ENCODE measurements at regions not wholly inside any gene's neighbourhood (a gene's known extent, or its start where the extent isn't known, plus 50 kb on each side); places are given as distances from the start of the nearest gene placed in this dataset.

- no peak overlapping the region for H3K4me3 ChIP-seq (replicated peaks in 1 of 2; ENCODE audit: low read depth in 2 of 2, low read length in 2 of 2)
- TF ChIP-seq CTCF (IDR thresholded peaks at IDR 0.05; ENCODE audit: low read depth, low read length): no peak
- no peak for DNase-seq (ENCODE audit: low read depth in 2 of 2)
Observed at GRCh38 chr7:125485223-125485622, 555.6 kb upstream of the POT1 start.

- no peak overlapping the region for H3K4me3 ChIP-seq (replicated peaks in 1 of 2; ENCODE audit: low read depth in 2 of 2, low read length in 2 of 2)
- TF ChIP-seq CTCF (IDR thresholded peaks at IDR 0.05; ENCODE audit: low read depth, low read length): no peak
- DNase-seq (ENCODE audit: low read depth in 2 of 2): no peak
Observed at GRCh38 chr7:125484755-125485154, 555.1 kb upstream of the POT1 start.

- DNase-seq (ENCODE audit: low read depth in 2 of 2): no peak
Observed at GRCh38 chr7:125481323-125481722, 551.7 kb upstream of the POT1 start.

GRCh38 chr7:125480762-125481161 is 551.1 kb upstream of the POT1 start:
- no peak for TF ChIP-seq CTCF (IDR thresholded peaks at IDR 0.05; ENCODE audit: low read depth, low read length)

More at GRCh38 chr7:125481323-125481722, 551.7 kb upstream of the POT1 start:
- TF ChIP-seq CTCF (IDR thresholded peaks at IDR 0.05; ENCODE audit: low read depth, low read length): no peak
- H3K4me3 ChIP-seq (replicated peaks in 1 of 2; ENCODE audit: low read depth in 2 of 2, low read length in 2 of 2): no peak overlapping the region

GRCh38 chr7:125468855-125469174 is 539.2 kb upstream of the POT1 start:
- TF ChIP-seq CTCF (IDR thresholded peaks at IDR 0.05; ENCODE audit: low read depth, low read length): no peak
- no peak for DNase-seq (ENCODE audit: low read depth in 2 of 2)
- H3K4me3 ChIP-seq (replicated peaks in 1 of 2; ENCODE audit: low read depth in 2 of 2, low read length in 2 of 2): no peak overlapping the region

More at GRCh38 chr7:125480762-125481161, 551.1 kb upstream of the POT1 start:
- no peak overlapping the region for H3K4me3 ChIP-seq (replicated peaks in 1 of 2; ENCODE audit: low read depth in 2 of 2, low read length in 2 of 2)
- DNase-seq (ENCODE audit: low read depth in 2 of 2): no peak

GRCh38 chr7:125467996-125468854 is 538.6 kb upstream of the POT1 start:
- no peak for DNase-seq (ENCODE audit: low read depth in 2 of 2)
- TF ChIP-seq CTCF (IDR thresholded peaks at IDR 0.05; ENCODE audit: low read depth, low read length): no peak
- H3K4me3 ChIP-seq (replicated peaks in 1 of 2; ENCODE audit: low read depth in 2 of 2, low read length in 2 of 2): no peak overlapping the region

- DNase-seq (ENCODE audit: low read depth in 2 of 2): no peak
- no peak overlapping the region for H3K4me3 ChIP-seq (replicated peaks in 1 of 2; ENCODE audit: low read depth in 2 of 2, low read length in 2 of 2)
- TF ChIP-seq CTCF (IDR thresholded peaks at IDR 0.05; ENCODE audit: low read depth, low read length): no peak
Observed at GRCh38 chr7:125465527-125465926, 535.9 kb upstream of the POT1 start.

All from cardiac fibroblast (primary cell).